ENCODE measurements at regions not wholly inside any gene's neighbourhood (a gene's known extent, or its start where the extent isn't known, plus 50 kb on each side); places are given as distances from the start of the nearest gene placed in this dataset.

DNA sequence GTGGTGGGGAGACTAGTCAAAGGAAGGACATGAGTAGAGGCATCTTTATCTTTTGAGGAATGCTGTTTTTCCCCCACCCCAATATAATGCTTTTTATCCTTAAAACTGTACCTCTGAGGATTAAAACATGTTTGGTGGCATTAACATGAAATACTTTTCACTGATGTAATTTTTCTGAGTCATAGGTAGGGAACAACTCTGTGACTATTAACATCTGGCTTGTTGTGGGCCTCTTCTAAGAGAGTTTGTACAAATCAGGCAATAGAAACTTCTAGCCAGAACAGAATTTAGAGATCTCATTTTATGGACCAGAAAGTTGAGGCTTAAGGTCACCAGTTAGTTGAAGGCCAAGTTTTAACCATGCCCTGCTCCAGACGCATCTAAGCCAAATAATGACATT is 207.6 kb downstream of the SOX3 start:
- no peaks in the 10 kb centered on the region for H3K9me3 ChIP-seq
- intact Hi-C loops (cut with DNase I): no loop called here
- TF ChIP-seq CTCF (IDR thresholded peaks at IDR 0.05): no peak
- H3K36me3 ChIP-seq: no peaks in the 10 kb centered on the region
- H3K4me3 ChIP-seq: no peak overlapping the region
- no peak overlapping the region for H3K27ac ChIP-seq
- H3K4me1 ChIP-seq: no peaks in the 10 kb centered on the region
- H3K27me3 ChIP-seq: no peaks in the 10 kb centered on the region
- no peak for DNase-seq (ENCODE audit: low spot score in 2 of 2)

DNA sequence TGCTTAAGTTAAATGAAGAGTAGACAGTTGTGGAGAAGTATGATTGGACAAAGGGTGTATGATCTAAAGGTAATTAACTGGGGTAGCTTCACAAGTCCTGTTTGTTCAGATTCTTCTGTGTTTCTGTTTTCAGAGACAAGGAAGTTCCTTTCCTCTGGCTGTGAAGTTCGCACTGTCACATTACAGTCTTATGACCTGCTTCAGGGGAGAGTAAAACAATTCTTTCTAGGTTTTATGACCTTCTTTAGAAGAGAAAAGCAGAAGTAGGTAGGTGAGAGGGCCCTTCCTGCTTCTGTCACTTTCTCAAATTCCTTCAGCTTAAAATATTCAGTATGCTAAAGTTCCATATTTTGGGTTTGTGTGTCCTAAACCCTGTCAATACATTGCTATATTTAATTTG is 211.9 kb downstream of the SOX3 start:
- Histone ChIP-seq H3K9me3 (no peaks in the 10 kb centered on the region), H3K4me3 (no peak overlapping the region), H3K4me1 (no peaks in the 10 kb centered on the region), H3K27me3 (no peaks in the 10 kb centered on the region), H3K27ac (no peak overlapping the region), H3K36me3 (no peaks in the 10 kb centered on the region)
- intact Hi-C loops (cut with DNase I): no loop called here
- TF ChIP-seq CTCF (IDR thresholded peaks at IDR 0.05): no peak
- no peak for DNase-seq (ENCODE audit: low spot score in 2 of 2)

DNA sequence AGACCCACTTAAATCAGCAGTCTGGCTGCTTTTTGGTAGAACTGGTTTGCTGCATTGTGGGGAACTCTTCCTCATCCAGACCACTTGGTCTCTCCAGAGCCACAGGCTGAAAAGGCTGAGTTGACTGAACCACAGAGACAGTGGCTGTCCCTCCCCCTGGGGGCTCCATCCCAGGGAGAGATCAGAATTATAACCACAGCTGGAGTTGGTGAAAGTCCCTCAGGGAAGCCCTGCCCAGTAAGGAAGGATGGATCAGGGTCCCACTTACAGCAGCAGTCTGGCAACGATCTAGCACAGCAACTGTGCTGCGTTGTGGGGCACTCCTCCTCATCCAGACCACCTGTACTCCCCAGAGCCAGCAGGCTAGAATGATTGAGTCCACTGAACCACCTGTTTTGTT is 212.7 kb downstream of the SOX3 start:
- H3K27me3 ChIP-seq: no peaks in the 10 kb centered on the region
- no peaks in the 10 kb centered on the region for H3K9me3 ChIP-seq
- intact Hi-C loops (cut with DNase I): no loop called here
- TF ChIP-seq CTCF (IDR thresholded peaks at IDR 0.05): no peak
- H3K4me3 ChIP-seq: no peak overlapping the region
- H3K36me3 ChIP-seq: no peaks in the 10 kb centered on the region
- no peaks in the 10 kb centered on the region for H3K4me1 ChIP-seq
- DNase-seq (ENCODE audit: low spot score in 2 of 2): no peak
- H3K27ac ChIP-seq: no peak overlapping the region

GRCh38 chrX:140274811-140275525 is 229.9 kb downstream of the SOX3 start:
- TF ChIP-seq CTCF (IDR thresholded peaks at IDR 0.05): no peak

GRCh38 chrX:140273921-140274320 is 230.9 kb downstream of the SOX3 start:
- H3K4me1 ChIP-seq: no peaks in the 10 kb centered on the region
- no peak overlapping the region for H3K4me3 ChIP-seq
- intact Hi-C loops (cut with DNase I): no loop called here
- no peak for DNase-seq (ENCODE audit: low spot score in 2 of 2)
- H3K27me3 ChIP-seq: no peaks in the 10 kb centered on the region
- no peak overlapping the region for H3K27ac ChIP-seq
- no peaks in the 10 kb centered on the region for H3K36me3 ChIP-seq
- no peak for TF ChIP-seq CTCF (IDR thresholded peaks at IDR 0.05)
- H3K9me3 ChIP-seq: peaks cover 0 to 6% of the 10 kb centered on the region in 2 donors

More at GRCh38 chrX:140274811-140275525, 229.9 kb downstream of the SOX3 start:
- Histone ChIP-seq H3K4me3 (no peak overlapping the region), H3K27me3 (no peaks in the 10 kb centered on the region), H3K9me3 (peaks cover 0 to 6% of the 10 kb centered on the region in 2 donors), H3K36me3 (no peaks in the 10 kb centered on the region), H3K27ac (no peak overlapping the region), H3K4me1 (no peaks in the 10 kb centered on the region)
- intact Hi-C loops (cut with DNase I): no loop called here
- DNase-seq (ENCODE audit: low spot score in 2 of 2): no peak

DNA sequence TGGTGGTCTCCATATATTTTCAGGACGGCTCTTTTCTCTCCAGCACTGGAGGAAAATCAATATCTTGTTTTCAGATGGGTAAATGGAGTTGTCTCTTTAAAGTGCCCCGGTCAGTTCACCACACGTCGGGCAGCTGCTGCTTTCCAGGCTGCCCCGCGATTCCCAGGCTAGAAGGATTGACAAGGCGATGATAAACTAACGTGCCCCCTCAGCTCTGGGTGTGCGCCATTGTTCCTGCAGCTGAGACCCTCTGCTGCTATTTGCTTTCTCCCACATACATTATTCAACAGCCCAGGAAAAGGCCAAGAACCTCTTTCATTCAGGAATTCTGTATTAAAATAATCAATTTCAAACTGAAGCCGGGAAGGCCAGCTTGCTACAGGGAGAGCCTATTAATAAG is 254.5 kb downstream of the SOX3 start:
- Histone ChIP-seq H3K27ac (no peak overlapping the region), H3K27me3 (no peaks in the 10 kb centered on the region), H3K4me1 (no peaks in the 10 kb centered on the region), H3K9me3 (no peaks in the 10 kb centered on the region), H3K36me3 (no peaks in the 10 kb centered on the region), H3K4me3 (no peak overlapping the region)
- intact Hi-C loops (cut with DNase I): no loop called here
- no peak for DNase-seq (ENCODE audit: low spot score in 2 of 2)
- no peak for TF ChIP-seq CTCF (IDR thresholded peaks at IDR 0.05)

Measured in ascending aorta (tissue), 2 donors.